HT1080 (cell line): ENCODE measurements at regions not wholly inside any gene's neighbourhood (a gene's known extent, or its start where the extent isn't known, plus 50 kb on each side); places are given as distances from the start of the nearest gene placed in this dataset.
A peak's percentile ranks its signal among the peaks of the same experiment; 100 is the strongest.
"Not testable (repeated sequence)": the region's sequence is repeated elsewhere in the genome, so short reads cannot be mapped to it uniquely, and the experiment has no call there.

Source experiments
- DNase-seq: peaks from one replicate; pipeline ENCODE4 v3.0.0-alpha.2; 2015; ENCODE audit warnings: low read depth

DNA sequence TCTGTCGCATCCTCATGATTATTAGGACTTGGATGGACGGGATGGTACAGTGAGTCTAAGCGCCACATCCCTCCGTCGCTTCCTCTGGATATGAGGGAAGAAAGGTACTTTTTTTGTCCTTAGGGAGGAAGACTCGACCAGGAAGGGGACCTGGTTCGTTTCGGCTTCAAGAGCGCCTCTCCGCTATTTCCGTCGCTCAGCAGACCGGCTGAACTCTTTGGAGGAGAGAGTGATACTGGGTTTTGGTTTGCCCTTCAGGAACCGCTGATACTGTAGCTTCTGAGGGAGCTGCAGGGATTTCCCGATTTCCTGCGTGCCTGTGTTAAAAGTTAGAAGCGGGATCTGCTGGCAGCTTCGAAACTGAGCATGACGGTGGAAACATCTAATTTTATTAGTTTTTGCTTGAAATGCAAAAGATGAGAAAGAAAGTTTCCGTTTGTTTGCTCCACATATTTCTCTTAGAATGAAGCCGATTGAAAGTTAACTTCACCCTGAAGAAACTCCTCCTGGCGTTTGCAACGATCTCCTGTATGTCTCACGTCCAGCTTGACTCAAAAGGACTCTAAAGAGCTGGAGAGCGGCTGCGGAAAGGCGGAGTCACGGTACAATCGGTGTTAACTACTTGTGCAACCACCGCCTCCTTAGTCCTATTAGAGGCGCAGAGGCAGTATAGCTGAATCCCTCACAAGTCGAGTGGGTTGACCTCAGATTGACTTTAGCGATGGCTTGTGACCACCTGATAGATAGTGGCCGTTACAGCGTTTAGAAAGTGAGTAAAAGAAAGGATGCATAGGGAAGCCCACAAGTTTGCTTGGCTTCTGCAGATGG lies 129.4 kb downstream of the TRIM27 start:
- no peak for DNase-seq

DNA sequence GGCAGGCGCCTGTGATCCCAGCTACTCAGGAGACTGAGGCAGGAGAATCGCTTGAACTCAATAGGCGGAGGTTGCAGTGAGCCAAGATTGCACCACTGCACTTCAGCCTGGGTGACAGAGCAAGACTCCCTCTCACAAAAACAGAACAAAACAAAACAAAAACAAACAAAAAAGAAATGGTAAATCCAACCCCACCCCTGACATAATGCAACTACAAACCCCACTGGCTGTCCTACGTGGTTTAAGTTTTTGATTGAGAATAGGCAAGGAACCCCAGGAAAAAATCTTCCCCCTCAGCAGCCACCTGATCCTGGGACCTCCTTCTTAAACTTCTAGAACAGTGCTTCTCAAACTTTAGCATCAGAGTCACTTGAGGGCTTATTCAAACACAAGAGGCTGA lies 123.1 kb downstream of the TRIM27 start:
- not testable (repeated sequence) for DNase-seq

DNA sequence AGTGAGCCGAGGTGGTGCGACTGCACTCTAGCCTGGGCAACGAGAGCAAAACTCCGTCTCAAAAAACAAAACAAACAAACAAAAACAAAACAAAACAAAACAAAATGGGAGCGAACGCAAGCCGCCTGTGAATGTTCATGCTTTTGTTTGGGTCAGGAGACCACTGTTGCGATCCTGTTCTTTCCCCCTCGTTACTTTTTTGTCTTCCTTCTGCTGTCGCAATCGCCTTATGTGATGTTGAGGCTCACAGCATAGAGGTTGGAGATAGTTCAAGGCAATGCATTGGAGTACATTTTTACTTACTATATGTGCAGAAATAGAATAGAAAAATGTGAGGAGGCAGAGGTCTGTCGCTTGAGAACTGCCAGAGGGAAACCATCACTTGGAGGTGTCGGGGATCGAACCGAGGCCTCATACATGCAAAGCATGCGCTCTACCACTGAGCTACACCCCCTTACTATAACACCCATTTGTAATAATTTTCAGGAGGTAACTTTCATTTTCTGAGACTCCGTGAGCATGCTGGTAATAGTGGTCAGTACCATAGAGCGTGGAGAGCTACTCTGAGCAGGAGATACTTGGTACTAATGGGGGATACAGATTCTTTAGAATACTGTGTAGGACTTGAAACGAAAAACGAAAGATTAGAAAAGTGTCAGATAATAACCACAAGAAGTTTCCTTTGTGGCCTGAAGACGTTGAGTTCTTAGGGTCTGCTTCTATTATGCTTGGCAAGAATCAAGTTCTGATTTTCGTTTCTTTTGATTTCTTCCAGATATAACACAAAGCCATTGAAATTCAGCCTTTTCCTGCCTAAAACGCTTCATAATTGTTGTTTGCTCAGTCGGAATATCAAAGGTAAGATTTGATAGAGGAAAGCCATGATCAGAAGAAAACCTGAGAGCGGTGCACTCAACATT lies 121.1 kb downstream of the TRIM27 start:
- DNase-seq = peak; percentile 93

DNA sequence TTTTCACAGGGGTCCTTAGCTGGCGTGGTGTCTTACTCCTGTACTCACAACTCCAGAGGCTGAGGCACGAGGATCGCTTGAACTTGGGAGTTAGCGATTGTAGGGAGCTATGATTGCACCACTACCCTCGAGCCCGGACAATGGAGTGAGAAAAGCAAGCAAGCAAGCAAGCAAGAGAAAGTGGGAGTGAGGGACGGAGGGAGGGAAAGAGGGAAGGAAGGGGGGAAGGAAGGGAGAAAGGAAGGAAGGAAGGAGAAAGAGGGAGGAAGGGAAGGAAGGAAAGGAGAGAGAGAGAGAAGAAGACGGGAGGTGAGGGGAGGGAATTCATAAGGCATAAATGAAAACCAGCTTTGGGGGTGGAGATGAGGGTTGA lies 120.5 kb downstream of the TRIM27 start:
- no peak for DNase-seq

DNA sequence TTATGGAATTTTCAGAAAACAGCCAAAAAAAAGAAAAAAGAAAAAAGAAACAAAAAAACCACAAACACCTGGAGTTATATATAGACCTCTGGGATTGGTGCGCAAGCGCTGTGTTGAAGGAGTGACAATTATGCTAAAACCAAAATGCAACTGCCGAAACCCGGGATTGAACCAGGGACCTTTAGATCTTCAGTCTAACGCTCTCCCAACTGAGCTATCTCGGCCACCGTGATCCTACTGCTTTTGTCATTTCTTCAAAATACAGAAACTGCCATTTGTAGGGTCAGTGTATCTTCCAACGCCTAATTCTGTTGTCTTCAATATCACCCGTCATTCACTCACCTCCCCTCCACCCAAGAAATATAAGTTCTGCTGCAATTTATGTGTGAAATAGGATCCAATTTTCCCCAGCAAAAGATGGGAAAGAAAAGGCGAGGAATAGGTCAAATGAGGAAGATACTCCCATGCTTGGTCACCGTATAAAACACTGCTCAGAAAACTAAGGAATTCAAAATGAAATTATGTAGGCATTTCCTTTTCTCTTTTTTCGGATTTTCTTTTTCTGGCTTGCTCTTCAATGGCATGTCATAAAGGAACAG lies 116.0 kb downstream of the TRIM27 start:
- peak; percentile 78 for DNase-seq

- DNase-seq = no peak
Observed at GRCh38 chr6:28808383-28808782, 115.4 kb downstream of the TRIM27 start.

DNA sequence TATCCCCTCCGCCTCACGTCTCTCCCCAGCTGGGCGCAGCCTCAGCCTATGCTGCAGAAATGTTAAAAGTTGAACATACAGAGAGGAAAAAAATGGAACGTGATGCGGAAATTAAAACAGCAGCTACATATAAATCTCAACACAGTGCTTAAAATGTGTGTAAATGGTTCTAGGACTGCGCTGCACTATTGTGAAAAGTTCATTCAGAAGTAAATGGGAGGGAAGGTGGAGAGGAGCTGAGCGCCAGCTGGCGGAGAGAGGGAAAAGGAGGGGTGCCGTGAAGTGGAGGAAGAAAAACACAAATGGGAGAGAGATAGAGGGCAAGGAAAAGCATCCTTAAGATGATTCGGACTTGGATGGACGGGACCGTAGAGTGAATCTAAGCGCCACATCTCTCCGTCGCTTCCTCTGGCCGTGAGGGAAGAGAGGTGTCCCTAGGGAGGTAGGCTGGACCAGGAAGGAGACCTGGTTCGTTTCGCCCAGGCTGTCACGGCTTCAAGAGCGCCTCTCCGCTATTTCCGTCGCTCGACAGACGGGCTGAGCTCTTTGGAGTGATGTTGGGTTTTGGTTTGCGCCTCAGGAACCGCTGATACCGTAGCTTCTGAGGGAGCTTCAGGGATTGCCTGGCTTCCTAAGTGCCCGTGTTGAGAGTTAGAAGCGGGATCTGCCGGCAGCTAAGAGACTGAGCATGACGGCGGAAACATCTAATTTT lies 113.7 kb downstream of the TRIM27 start:
- DNase-seq = peak; percentile 37

DNA sequence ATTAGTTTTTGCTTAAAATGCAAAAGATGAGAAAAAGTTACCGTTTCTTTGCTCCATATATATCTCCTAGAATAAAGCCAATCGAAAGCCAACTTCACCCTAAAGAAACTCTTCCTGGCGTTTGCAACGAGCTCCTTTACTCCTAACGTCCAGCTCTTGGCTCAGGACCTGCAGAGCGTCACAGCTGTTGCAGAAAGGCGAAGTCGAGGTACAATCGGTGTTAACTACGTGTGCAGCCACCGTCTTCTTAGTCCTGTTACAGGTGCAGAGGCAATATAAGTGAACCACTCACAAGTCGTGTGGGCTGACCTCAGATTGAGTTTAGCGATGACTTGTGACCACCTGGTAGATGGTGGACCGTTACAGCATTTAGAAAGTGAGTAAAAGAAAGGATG lies 113.1 kb downstream of the TRIM27 start:
- no peak for DNase-seq

GRCh38 chr6:28811873-28812272 lies 111.9 kb downstream of the TRIM27 start:
- peak; percentile 68 for DNase-seq

DNA sequence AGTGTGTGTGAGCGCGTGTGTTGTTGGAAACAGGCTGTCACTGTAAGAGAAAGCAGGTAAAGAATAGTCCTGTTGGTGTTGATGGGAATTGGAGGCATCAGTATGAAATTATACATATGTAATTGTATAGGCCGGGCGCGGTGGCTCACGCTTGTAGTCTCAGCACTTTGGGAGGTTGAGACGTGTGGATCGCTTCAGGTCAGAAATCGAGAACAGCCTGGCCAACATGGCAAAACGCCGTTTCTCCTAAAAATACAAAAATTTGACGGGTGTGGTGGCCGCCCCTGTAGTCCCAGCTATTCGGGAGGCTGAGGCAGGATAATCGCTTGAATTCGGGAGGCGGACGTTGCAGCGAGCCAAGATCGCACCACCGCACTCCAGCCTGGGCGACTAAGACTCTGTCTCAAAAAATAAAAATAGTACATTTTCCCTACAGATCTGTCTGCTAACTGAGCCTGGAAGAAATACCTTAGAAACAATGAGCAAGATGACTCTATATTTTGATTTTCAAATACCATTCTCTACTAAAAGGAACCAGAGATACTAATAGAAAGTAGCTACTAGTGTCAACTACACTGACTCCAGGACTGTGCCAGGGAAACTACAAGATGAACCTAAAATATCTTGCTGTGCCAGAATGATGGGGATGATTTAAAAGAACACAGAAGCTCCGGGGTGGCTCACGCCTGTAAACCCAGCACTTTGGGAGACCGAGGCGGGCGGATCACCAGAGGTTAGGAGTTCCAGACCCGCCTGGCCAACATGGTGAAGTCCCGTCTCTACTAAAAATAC lies 110.8 kb downstream of the TRIM27 start:
- no peak for DNase-seq

DNA sequence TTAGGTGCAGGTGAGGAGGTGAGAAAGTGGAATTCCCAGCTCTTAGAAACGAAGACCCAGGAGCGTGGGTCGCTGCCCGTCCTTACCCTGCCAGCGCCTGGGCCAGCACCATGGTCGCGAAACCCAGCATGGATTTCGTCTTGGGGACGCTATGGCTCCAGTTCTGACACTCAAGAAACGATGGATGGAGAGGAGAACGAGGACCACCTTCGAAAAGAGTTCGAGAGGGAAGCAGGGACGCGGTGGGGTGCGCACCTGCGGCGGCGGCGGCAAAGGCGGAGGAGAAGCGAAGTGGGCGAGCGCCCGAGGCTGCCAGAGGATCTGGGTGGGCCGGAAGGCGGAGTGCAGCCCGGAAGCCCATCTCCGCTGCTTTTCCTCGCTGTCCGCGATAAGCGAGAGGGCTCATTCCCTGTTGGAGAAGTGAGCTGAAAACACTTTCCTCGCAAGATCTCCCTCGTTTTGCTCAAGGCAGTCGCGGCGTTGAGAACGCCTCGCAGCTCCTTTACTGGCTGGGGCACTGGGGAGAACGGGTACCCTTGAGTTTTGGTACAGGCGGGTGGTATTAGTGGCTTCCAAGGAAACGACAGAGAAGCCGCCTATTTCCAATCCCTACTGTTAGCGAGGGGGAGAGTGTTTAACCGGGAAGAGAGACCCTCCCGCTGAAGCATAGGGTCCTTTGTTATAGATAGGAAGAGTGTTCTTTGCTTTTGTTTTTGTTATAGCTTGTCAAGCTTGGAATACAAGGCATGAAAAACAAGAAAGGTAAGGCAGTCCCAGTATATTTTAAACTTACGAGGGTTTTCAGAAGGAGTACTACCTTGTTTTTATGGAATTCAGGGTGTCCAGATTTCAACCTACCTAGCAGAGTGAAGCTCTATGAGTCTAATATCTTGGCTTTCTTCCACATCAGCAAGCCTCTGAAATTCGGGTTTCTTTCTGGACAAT lies 109.5 kb downstream of the TRIM27 start:
- DNase-seq = no peak

DNA sequence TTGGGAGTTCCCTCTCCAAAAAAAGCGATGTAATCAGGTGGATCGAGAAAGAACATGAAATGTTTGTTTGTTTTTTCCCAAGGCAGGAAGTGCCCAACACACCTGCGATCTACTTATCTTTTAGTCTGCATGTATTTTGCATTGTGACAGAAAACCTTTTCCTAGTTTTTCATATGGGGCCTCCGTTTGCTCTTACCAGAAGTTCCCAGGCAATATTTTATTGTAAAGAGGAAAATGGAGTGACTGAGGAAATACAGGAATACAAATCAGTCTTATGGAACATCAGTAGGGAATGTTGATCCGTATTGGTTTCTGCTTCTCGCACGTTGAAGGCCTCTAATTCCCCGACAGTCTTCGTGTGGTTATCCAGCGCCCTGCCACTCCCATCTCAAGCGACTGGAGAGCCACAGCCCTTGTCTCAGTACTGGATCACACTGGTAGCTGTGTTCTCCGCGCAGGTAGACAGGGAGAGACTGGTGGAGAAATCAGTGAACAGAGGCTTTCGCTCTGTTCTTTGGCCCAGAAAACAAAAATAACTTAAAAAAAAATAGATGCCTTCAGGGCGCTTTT lies 107.4 kb downstream of the TRIM27 start:
- DNase-seq = no peak

GRCh38 chr6:28816909-28817807 lies 106.6 kb downstream of the TRIM27 start:
- DNase-seq = peak; percentile 93

GRCh38 chr6:28817808-28818145 lies 106.0 kb downstream of the TRIM27 start:
- no peak for DNase-seq

- no peak for DNase-seq
Observed at GRCh38 chr6:28824793-28825731, 98.7 kb downstream of the TRIM27 start.

DNA sequence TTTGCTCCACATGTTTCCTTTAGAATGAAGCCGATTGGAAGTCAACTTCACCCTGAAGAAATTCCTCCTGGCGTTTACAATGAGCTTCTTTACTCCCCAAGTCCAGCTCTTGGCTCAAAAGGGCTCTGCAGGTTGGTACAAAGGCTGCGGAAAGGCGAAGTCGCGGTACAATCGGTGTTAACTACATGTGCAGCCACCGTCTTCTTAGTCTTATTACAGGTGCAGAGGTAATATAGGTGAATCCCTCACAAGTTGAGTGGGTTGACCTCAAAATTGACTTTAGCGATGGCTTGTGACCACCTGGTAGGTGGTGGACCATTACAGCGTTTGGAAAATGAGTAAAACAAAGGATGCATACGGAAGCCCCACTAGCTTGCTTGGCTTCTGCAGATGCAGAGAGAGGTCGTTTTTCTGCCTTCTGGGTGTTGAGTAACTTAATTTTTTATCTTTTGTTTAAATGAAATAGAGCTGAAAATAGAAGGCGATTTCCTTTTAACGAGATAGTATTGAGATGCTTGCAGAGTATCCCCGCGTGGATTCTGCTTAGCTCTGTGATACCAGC lies 98.0 kb downstream of the TRIM27 start:
- no peak for DNase-seq

DNA sequence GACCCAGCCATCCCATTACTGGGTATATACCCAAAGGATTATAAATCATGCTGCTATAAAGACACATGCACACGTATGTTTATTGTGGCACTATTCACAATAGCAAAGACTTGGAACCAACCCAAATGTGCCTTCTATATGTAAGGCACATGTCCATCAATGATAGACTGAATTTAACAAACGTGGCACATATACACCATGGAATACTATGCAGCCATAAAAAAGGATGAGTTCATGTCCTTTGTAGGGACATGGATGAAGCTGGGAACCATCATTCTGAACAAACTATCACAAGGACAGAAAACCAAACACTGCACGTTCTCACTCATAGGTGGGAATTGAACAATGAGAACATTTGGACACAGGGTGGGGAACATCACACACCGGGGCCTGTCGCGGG lies 92.1 kb downstream of the TRIM27 start:
- DNase-seq = not testable (repeated sequence)
